ENCODE measurements at regions not wholly inside any gene's neighbourhood (a gene's known extent, or its start where the extent isn't known, plus 50 kb on each side); places are given as distances from the start of the nearest gene placed in this dataset.

DNA sequence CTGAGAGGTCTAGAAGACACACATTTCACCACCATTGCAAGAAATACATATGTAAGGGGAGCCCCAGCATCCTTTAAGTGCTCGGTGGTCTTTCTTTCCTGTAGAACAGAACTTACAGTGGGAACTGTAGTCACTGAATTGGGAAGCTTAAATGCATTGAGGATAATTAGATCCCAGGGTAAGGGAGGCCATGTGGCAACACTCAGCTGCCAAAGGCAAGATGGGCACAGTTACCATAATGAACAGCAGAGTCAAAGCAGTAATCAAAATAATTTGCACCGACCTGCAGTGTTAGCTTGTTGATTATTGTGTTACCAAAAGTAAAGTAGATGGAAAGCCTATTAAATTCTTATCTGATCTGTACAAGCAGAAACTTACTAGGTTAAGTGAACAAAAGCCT is 291.2 kb upstream of the PCDH20 start:
- TF ChIP-seq, protein P1, sequence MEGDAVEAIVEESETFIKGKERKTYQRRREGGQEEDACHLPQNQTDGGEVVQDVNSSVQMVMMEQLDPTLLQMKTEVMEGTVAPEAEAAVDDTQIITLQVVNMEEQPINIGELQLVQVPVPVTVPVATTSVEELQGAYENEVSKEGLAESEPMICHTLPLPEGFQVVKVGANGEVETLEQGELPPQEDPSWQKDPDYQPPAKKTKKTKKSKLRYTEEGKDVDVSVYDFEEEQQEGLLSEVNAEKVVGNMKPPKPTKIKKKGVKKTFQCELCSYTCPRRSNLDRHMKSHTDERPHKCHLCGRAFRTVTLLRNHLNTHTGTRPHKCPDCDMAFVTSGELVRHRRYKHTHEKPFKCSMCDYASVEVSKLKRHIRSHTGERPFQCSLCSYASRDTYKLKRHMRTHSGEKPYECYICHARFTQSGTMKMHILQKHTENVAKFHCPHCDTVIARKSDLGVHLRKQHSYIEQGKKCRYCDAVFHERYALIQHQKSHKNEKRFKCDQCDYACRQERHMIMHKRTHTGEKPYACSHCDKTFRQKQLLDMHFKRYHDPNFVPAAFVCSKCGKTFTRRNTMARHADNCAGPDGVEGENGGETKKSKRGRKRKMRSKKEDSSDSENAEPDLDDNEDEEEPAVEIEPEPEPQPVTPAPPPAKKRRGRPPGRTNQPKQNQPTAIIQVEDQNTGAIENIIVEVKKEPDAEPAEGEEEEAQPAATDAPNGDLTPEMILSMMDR (IDR thresholded peaks at IDR 0.05; ENCODE audit: extremely low read depth, insufficient read depth, missing control alignments) = no peak
- no peak for DNase-seq (ENCODE audit: low spot score)
- in situ Hi-C loops (cut with MboI; ENCODE audit: low pct_unique_long_range_greater_than_20kb, low sequenced_read_pairs, unreplicated experiment) = no loop called here

DNA sequence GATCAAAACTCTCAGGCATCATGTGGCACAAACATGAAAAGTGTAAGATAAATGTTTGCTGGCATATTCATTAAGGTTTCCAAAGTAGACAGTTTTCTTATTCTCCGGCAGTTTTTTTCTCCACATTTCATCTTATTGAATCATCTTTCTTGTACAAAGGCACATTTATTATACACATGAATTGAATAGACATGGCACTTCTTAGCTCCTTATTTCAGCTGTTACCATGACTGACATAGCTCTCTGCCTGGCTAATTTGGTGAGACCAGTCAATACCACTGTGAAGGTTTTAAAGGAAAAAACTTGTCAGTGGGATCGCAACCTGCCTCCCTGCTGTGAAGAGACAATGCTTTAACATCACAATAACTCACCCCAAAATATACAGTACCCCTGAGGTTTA is 285.0 kb upstream of the PCDH20 start:
- no peak for DNase-seq (ENCODE audit: low spot score)
- TF ChIP-seq, protein P1 (IDR thresholded peaks at IDR 0.05; ENCODE audit: extremely low read depth, insufficient read depth, missing control alignments) = no peak
- in situ Hi-C loops (cut with MboI; ENCODE audit: low pct_unique_long_range_greater_than_20kb, low sequenced_read_pairs, unreplicated experiment) = no loop called here

DNA sequence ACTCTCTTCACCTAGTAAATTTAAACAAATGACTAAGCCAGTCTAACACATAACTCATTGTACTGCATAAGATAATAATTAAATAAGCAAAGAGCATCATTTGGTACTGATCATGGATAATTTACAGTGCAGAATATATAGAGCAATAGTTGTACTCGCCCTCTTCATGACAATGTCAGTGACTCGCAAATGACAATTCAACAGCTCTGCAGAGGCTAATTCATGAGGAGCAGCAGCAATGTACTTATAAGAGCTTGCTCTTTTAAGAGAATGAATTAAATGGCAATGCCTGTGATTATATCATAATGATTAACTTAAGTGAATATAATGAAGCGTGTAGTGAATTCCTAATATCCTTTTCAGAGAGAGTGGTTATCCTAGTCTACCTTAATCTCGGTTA is 284.5 kb upstream of the PCDH20 start:
- in situ Hi-C loops (cut with MboI; ENCODE audit: low pct_unique_long_range_greater_than_20kb, low sequenced_read_pairs, unreplicated experiment) = no loop called here
- TF ChIP-seq, protein P1 (IDR thresholded peaks at IDR 0.05; ENCODE audit: extremely low read depth, insufficient read depth, missing control alignments) = no peak
- no peak for DNase-seq (ENCODE audit: low spot score)

DNA sequence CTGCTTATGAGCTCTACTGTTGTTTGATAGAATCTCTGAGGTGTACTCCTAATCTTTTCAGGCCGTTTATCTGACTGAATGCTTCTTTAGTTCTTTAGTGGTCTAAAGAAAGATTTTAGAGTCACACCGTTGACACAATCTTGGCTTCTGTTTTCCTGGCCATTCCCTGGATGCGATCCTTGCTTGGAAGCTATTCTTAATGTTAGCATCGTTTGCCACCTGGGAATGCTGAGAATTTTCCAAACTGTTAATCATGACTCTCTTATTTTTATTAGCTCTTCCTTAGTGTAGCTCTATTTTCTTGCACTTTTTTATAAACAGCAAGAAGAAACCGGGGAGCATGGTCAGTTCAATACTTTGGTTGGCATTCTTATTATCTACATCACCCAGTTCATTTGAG is 281.0 kb upstream of the PCDH20 start:
- in situ Hi-C loops (cut with MboI; ENCODE audit: low pct_unique_long_range_greater_than_20kb, low sequenced_read_pairs, unreplicated experiment) = no loop called here
- TF ChIP-seq, protein P1 (IDR thresholded peaks at IDR 0.05; ENCODE audit: extremely low read depth, insufficient read depth, missing control alignments) = no peak
- DNase-seq (ENCODE audit: low spot score) = no peak

DNA sequence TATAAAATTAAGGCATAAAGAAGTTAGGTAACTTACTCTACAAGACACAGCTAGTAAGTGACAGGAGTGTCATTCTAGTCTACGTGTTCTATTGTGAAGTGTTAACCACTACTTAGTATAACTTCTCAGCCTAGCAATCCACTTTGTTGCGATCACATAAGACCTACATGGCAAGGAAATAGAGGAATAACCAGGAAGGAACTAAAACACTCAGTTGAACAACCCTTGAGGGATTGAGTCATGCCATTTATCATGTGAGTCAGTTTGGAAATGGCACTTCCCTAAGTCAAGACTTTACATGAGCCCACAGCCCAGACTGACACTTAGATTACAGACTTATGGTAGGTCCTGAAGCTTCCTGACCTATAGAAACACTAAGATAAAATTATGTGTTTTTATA is 279.5 kb upstream of the PCDH20 start:
- in situ Hi-C loops (cut with MboI; ENCODE audit: low pct_unique_long_range_greater_than_20kb, low sequenced_read_pairs, unreplicated experiment) = no loop called here
- TF ChIP-seq, protein P1 (IDR thresholded peaks at IDR 0.05; ENCODE audit: extremely low read depth, insufficient read depth, missing control alignments) = no peak
- DNase-seq (ENCODE audit: low spot score) = no peak

DNA sequence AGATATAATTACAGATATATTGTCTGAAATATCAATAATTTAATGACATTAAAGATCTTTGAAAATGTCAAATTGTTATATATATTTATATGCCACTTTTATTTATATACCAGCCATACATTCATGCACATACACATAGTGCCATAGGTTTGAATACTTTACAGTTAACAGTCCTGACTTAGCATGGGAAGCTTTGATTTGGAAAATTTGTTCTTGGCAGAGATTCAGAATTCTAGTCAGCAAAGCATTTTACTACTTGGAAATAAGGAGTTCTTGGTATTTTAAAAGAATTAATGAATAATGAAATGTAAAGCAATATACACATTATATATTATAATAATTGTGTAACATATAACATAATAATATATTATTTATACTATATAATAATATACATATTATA is 277.0 kb upstream of the PCDH20 start:
- in situ Hi-C loops (cut with MboI; ENCODE audit: low pct_unique_long_range_greater_than_20kb, low sequenced_read_pairs, unreplicated experiment) = no loop called here

More for the DNA sequence above, 277.0 kb upstream of the PCDH20 start:
- TF ChIP-seq, protein P1 (IDR thresholded peaks at IDR 0.05; ENCODE audit: extremely low read depth, insufficient read depth, missing control alignments) = no peak
- no peak for DNase-seq (ENCODE audit: low spot score)

Measured in GM13977 (cell line).